GM12878 (cell line): ENCODE measurements at regions not wholly inside any gene's neighbourhood (a gene's known extent, or its start where the extent isn't known, plus 50 kb on each side); places are given as distances from the start of the nearest gene placed in this dataset.
"Not testable (repeated sequence)": the region's sequence is repeated elsewhere in the genome, so short reads cannot be mapped to it uniquely, and the experiment has no call there.

ENCODE experiments used
- CBX5 ChIP-seq: sonication (generic); IDR thresholded peaks from 2 replicates; pipeline ENCODE4 v1.6.1; 2016; ENCODE audit warnings: low read depth, moderate library complexity, mild to moderate bottlenecking, inconsistent platforms
- TF ChIP-seq, protein P1 (sequence below), 3 experiments: IDR thresholded peaks in 2 of 3; conservative IDR thresholded peaks in 1 of 3; 2 replicates each; pipeline ENCODE4 v1.5.1; 2011; ENCODE audit warnings: low read depth in 3 of 3, low read length in 3 of 3, mild to moderate bottlenecking in 3 of 3, control low read depth in 2 of 3, moderate library complexity in 2 of 3, inconsistent platforms in 1 of 3, mixed read lengths in 1 of 3; ENCODE audit not compliant: control insufficient read depth in 2 of 3, insufficient read depth in 1 of 3; ENCODE audit errors: extremely low read depth in 1 of 3

GRCh38 chr15:20237256-20238020, 304.2 kb downstream of the GOLGA6L6 start:
- TF ChIP-seq, protein P1, sequence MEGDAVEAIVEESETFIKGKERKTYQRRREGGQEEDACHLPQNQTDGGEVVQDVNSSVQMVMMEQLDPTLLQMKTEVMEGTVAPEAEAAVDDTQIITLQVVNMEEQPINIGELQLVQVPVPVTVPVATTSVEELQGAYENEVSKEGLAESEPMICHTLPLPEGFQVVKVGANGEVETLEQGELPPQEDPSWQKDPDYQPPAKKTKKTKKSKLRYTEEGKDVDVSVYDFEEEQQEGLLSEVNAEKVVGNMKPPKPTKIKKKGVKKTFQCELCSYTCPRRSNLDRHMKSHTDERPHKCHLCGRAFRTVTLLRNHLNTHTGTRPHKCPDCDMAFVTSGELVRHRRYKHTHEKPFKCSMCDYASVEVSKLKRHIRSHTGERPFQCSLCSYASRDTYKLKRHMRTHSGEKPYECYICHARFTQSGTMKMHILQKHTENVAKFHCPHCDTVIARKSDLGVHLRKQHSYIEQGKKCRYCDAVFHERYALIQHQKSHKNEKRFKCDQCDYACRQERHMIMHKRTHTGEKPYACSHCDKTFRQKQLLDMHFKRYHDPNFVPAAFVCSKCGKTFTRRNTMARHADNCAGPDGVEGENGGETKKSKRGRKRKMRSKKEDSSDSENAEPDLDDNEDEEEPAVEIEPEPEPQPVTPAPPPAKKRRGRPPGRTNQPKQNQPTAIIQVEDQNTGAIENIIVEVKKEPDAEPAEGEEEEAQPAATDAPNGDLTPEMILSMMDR (IDR thresholded peaks at IDR 0.05 in 2 of 3, conservative IDR thresholded peaks at IDR 0.05 in 1 of 3; ENCODE audit: control insufficient read depth in 2 of 3, extremely low read depth in 1 of 3, insufficient read depth in 1 of 3, low read depth in 3 of 3, low read length in 3 of 3): not testable (repeated sequence)
- TF ChIP-seq CBX5: not testable (repeated sequence)
